ELR (cell line): ENCODE measurements at regions not wholly inside any gene's neighbourhood (a gene's known extent, or its start where the extent isn't known, plus 50 kb on each side); places are given as distances from the start of the nearest gene placed in this dataset.

ENCODE experiments used
- DNase-seq: peaks from one replicate; pipeline ENCODE4 v3.0.0-alpha.2; 2015; ENCODE audit warnings: low read depth

DNA sequence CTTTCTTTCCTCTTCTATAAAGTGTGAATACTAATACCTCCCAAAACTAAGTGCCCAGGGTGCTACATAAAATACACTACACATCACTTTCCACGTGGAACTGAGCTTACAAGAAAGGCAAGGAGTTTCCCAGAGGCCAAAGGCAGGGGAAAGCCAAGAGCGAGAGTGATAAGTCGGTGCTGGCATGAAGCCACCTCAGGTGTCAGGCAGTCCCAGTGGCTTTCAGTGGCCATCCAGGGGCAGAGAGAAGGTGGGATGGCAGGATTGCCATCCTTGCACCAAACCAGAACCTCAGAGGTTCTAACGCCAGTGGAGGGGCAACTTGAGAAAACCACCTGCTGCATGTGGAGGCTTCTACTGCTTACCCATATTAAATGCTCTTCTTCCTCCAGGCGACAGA lies 79.7 kb upstream of the DIO3 start:
- DNase-seq, result no peak

DNA sequence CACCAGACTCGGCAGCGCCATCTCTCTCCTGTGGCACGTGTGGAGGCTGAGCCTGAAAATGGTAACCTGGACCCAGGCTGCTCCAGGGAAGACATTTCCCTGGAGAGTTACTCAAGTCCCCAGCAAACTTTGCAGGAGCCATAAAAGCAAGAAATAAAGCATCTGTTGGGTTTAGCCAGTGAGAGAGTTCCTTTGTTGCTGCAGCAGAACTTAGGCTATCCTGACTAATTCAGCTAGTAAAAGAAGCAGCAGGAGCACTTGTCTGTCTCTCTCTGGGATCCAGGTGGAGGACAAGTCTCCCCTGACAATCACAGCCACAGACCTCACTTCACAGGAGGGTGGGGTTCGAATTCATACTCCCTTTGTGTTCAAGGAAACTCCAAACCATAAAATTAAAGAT lies 79.2 kb upstream of the DIO3 start:
- no peak for DNase-seq

DNA sequence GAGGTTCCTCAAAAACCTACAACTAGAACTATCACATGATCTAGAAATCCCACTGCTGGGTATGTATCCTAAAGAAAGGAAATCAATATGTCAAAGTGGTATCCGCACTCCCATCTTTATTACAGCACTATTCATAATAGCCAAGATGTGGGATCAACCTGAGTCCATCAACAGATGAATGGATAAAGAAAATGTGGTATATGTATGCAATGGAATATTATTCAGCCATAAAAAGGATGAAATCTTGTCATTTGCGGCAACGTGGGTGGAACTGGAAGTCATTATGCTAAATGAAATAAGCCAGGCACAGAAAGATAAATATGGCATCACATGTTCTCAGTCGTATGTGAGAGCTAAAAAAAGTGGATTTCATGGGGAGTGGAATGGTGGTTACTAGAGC lies 77.5 kb upstream of the DIO3 start:
- DNase-seq, result no peak

DNA sequence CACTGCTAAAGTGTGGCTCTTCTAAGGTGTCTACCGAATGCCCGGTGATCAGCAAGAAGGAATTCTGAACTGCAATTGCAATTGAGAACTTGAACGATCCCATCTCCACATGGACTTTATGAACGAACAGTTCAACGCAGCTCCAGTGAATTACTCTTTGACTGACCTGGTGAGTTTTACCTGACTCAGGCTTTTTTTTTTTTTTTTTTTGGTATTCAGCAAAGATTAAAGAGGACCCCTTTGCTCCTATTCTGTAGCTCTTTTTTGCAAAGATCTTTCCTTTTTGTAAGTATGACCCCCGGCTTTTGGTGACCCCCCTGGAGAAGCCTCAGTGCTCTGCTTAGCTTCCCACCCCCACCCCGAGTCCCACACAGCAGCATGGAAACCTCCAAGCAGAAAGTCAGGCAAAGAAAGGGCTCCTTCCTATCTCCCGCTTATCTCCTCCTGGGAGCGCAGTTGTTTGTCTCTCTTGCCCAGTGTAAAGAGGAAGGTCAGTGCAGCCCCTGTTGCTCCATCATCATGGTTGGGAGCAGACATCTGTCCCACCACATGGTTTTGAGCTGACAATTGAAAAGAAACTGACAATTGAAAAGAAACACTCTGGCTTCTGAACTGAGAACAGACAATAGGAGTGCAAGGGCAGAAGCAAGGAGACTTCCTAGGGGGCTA lies 72.1 kb upstream of the DIO3 start:
- no peak for DNase-seq

DNA sequence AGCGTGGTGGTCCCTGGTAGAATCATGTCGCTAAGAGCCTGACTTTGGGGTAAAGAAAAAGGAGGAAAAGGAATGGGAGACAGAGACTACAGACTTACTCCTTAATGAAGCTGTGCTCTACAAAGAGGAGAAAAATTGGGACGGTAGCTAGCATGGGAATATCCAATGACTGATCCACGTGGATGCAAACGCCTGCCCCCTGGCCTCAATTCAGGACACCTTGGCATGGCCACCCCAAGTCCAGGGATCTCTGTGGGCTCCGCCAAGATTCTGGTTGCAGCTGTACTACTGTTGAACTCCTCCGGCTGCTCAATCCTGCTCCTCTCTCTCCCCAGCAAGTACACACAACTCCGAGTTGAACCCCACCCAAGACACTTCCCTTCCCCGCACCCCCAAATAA lies 70.5 kb upstream of the DIO3 start:
- DNase-seq, result no peak

DNA sequence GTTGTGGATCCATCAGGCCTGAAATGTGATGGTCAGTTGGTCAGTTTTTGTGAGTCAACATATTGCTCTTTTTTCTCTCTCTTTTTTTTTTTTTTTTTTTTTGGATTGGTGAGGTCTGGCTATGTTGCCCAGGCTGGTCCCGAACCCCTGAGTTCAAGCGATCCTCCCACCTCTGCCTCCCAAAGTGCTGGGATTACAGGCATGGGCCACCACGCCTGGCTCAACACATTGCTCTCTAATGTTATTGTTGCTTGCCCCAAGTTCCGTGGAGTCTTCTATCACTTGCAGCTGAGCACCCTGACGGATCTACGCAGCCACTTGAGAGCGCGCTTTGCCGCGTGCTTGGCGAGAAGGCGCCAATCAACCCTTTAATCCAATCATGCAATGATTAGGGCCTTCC lies 69.5 kb upstream of the DIO3 start:
- DNase-seq, result no peak

DNA sequence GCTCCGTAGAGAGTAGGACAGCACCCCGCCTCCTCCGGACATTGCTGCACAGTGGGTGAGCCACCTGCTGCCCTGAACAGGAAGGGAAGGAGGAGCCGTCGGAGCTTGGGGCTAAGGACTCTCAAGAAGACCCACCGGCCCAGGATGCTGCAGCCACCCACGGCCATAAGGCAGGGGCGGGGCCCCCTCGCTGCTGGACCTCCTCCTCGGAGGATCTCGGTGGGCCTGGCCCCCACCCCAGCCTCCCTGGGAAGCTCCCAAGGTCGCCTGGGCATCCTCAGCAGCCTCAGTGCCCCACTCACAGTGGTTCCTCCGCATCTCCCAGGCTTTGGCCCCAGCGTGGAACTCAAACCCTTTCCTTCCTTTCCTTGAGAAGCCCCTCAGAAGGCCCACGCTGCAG lies 68.6 kb upstream of the DIO3 start:
- no peak for DNase-seq

DNA sequence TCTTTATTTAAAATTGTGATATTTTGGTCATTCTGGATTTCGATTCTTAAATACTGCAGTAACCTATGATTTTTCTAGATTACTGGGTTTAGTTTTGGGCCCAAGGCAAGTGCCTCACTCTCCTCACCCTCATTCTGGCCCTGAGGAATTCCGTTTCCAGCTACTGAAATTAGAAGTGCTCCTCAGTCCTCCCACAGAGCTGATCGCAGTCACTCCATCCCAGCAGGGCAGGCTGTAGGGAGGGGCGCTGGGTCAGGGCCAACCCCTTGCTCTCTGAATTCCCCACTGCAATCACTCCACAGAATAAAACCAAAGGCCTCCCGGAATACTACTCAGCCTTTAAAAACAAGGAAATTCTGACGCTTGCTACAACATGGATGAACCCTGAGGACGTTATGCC lies 66.5 kb upstream of the DIO3 start:
- DNase-seq, result no peak

DNA sequence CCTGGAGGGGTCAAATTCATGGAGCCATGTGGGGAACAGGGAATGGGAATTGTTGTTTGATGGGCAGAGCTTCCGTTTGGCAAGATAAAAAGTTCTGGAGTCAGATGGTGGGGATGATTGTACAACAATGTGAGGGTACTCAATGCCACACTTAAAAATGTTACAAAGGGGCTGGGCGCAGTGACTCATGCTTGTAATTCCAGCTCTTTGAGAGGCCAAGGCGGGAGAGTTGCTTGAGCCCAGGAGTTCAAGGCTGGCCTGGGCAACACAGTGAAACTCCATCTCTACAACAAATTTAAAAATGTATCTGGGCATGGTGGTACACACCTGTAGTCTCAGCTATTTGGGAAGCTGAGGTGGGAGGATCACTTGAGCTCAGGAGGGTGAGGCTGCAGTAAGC lies 66.0 kb upstream of the DIO3 start:
- DNase-seq, result no peak

DNA sequence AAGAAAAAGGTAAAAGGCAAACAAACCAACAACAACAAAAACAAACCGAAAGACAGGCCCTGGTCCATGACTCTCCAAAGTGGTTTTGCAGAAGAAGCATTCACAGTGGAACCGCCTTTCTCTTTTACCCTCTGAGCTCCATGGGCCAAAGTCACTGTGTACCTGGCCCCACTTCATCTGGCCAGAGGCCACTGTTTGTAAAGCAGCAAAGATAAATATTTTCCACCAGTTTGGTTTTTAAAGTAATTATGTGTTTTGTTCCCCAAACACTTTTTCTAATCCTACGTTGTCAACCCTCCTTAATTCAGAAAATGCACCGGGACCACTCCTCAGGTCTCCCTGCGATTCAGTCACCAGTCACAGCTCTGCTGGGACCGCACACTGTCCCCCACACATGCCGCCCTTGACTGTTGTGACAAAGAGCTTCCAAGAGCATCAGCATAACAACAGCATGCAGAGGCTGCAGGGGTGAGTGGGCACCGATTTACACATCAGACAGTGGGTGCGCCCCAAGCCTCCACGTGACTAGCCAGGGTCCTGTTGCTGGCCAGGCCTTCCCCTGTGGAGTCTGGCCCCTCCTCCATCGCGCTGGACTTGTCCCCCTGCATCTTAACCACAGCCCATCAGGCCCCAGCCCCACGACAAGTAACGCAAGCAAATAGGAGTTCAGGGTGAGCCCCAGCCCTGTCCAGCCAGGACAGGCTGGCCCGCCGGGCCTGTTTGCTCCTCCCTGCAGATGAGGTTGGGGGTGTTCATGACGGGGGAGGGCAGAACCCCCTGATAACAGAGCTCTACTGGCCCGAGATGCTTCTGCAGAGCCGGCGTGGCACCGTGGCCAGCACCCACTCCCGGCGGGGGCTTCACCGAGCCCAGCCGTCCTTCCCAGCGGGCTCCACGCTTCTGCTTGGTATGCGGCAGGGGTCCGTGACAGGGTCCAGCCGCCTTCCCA lies 65.2 kb upstream of the DIO3 start:
- no peak for DNase-seq

DNA sequence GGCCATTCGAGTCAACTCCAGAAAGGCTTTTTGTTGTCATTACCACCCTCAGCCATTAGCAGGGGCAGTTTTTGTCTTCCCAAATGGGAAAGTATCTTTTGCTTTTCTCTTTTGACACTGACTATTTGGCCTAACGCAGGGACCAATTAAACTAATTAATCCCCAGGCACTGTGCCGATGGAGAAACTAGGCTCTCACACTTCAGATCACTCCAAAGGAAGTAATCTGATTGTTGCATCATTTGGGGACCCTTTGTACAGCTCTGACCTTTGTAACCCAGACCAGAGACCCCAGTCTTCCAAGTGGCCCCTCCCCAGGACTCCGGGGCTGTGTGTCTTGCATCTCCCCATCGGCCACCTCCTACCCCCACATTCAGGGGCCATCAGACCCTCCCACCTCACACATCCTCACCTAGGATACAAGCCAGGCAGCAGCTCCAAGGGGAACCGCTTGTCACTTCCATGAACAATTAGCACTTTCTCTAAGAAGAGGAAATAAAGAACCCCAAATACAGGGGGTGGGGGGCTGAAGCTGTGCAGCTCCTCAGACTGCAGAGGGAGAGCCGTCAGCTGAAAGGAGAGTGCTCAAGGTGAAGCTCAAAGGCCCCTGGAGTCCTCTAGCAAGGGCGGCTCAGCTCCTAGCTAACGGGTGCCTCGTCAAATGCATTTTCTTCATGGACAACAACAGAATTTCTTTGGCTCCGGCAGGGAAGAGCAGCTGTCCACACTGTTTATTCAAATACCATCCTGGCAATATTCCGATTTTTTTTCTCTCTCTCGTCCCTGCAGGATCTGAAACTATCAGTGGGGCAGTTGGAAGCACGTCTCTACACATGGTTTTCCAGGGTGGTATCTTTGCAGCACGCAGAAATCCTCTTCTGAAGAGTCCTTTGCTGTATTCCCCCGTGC lies 64.3 kb upstream of the DIO3 start:
- no peak for DNase-seq

DNA sequence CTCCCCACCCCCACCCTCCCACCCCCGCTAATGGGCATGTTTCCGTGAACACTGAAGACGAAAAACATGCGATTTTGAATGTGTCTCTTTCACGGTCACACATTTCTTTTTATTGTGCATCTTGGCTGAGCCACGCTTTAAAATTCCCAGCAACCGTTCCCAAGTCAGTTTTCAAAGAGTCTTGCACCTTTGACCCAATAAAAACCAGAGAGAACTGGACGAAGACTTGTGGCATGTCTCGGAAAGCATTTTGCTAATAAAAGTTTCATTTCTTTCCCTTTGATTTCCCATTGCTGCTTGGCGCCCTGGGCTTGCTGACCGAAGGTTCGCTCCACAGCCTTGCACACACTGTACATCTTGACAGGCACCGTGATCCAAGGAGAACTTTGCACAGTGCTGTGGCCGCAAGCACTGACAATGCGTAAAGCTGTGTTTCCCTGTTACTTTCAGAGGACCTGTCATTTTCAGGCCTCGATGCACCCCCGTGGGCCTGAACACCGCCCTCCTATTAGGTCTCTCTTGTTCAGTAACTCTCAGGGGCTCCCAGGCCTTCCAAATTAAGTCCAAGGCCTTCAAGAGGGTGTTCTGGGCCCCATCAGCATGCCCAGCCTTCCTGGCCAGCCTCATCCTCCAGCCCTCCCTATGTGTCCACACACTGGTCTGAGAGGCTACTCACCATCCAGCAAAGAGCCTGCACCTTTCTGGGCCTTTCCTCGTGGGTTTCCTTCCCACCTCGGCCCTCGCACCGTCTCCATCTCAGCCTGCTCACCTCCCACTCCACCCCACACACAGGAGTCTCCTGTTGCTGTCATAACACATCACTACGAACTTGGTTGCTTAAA lies 63.4 kb upstream of the DIO3 start:
- DNase-seq, result no peak

DNA sequence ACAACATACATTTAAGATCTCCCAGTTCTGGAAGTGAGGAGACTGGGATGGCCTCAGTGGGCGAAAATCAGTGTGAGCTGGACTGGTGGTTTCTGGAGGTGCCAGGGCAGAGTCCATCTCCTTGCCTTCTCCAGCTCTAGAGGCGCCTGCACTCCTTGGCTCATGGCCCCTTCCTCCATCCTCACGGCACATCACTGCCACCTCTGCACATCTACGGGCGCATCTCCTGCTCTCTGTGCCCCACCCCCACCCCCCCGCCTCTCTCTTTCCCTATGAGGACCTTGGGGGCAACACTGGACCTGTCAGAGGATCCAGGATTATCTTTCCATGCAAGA lies 62.8 kb upstream of the DIO3 start:
- DNase-seq, result no peak

DNA sequence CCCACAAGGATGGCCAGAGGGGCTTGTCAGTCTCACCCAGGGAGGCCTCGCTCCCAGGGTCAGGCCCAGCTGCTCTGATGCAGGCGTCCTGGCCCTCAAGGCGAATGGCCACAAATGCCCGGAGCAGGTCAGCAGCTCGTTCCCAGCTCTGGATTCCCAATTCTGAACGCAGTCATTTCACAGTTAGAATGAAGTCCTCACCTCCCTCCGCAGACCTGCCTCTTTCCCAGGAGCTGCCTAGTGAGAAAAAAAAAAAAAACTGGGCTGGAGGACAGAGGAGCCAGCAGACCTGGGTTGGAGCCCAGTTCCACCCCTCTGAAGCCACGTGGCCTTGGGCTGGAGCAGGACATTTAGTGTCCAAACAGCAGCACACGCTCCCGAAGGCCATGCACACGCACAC lies 62.2 kb upstream of the DIO3 start:
- DNase-seq, result no peak

DNA sequence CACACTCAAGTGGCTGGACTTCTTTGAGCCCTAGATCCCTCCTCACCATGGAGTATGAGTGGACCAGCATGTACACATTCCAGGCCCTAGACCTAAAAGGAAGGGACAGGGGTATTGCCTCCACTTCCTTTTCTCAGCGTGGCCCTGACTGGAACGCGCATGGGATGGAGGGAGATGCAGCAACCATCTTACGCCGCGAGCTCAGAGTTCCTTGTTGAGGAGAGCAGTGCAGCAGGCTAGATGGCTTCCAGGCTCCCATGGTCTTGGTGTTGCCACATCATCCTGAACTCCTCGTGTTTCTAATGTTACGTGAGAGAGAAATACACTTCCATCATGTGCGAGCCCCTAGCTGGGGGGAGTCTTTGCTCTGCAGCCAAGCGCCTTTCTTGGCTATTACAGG lies 61.8 kb upstream of the DIO3 start:
- no peak for DNase-seq

DNA sequence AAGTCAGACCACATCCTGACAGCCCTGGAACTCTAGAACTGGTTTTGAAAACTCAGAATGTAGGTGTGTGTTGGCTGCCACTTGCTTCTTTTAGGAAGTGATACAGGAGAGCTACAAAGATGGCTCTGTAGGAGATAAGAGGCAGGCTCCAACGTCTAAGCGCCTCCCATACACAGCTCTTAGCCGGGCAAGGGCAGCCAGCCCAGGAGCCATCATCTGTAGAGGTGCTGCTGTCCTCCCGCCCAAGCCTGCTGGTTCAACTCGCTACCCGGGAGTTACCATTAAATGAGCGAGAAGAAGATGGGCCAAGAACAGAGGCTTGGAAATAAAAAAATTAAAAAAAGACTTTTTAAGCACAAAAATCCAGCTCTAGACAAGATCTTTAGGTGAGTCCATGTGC lies 61.2 kb upstream of the DIO3 start:
- DNase-seq, result no peak

DNA sequence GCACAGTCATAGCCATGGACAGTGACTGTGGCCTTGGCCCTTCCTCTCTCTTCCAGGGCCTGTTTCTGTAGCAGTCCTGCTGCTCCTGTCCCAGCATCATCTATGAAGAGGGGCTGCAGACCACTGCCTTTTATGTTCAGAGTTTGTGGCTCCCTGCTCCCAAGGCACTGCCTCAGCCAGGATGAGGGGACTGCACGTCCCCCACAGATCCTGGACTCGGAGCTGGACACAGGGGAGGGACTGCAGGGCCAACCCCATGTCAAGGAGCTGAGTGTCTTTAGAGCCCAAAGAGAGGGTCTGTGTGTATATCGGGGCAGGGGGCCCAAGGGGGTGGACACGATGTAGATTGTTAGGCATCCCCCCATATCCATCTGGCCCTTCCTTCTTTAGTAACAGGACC lies 60.6 kb upstream of the DIO3 start:
- DNase-seq, result no peak

DNA sequence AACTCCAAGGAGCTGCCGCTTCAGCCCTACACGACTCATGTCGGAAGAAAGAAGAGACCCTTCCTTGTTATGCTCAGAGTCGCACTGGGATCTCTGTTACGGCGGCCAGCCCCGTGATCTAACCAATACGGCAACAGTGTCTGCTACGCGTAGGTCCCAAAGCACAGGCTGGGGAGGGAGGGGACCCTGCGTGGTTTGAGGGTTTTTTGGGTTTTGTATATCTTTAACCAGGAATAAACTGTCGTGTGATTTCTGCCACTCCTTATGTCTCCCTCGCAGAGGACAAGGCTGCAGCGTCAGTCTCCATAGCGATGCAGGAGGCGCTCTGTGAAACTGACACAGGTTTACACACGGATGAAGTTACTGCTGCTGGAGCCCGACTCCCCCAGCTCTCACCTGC lies 60.0 kb upstream of the DIO3 start:
- no peak for DNase-seq

DNA sequence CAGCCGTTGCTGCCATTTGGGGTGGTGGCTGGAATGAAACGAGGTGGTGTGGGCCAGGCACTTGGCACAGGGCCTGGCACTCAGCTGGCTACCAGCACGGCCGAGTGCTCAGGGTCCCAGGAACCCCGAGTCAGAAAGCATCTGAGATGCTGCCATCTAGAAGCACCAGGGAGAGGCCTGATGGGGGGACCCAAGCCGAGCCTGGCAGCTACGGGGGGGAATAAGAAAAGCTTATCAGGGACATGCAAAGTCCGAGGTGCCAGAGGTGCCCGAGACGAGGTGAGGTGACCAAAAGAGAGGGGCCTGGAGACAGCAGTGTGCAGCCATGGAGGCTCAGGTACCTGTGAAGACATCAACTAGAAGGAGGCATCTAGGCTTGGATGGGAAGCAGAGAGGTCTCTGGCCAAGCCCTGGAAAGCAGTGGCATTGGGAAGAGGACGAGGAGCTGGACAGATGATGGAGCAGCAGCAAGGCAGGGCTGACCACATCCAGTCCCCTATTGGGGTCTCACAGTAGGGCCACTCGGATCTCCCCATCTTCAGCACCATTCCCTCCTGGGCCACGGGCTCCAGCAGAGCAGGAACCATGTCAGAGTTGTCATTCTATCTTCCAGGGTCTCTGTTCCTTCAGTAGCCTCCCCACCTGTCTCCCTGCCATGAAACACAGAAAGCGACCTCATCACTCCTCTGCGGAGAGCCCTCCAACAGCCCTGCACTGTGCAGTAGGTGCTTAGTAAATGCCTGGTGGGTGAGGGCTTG lies 59.3 kb upstream of the DIO3 start:
- no peak for DNase-seq

DNA sequence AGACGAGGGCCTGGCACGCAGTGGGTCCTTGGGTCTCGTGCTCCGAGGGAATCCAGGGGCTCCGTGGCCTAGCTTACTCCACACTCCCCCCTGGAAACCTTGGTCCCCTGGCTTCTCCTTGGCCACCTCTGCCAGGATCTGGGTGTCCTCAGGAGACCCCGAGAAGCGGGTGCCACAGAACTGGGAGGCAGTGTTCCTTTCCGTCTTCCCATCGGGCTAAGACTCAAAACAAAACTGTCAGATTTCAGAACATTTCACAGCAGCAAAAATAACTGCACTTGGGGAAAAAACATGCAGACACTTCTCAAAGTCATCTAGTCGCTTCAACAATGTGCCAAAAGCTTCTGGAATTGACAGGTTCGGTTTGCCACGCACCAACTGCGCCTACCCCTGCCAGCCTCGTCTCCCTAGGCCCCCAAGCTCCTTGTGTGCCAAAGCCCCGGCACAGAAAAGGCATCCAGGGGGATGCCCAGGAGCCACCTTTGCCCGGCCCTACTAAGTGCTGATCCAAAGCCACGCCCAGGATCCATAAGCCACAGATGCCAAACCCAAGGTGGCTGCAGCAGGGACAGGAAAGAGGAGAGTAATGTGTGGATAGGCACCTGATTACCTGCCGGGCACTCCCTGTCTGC lies 58.4 kb upstream of the DIO3 start:
- DNase-seq, result no peak
